D721Med (cell line): ENCODE measurements at regions not wholly inside any gene's neighbourhood (a gene's known extent, or its start where the extent isn't known, plus 50 kb on each side); places are given as distances from the start of the nearest gene placed in this dataset.
"Not testable (repeated sequence)": the region's sequence is repeated elsewhere in the genome, so short reads cannot be mapped to it uniquely, and the experiment has no call there.

Source experiments
- DNase-seq: peaks from one replicate; pipeline ENCODE4 v3.0.0; 2011; ENCODE audit warnings: low spot score; ENCODE audit not compliant: insufficient read length
- FAIRE-seq: peaks from 2 replicates; lab custom pipeline; 2011; peaks lifted over from hg19 to GRCh38; lab: Jason Lieb, UNC
- TF ChIP-seq, protein P1 (sequence below): IDR thresholded peaks from 2 replicates; pipeline ENCODE4 v1.5.1; 2012; ENCODE audit warnings: mild to moderate bottlenecking, control low read depth; ENCODE audit not compliant: insufficient read depth; ENCODE audit errors: missing control alignments

DNA sequence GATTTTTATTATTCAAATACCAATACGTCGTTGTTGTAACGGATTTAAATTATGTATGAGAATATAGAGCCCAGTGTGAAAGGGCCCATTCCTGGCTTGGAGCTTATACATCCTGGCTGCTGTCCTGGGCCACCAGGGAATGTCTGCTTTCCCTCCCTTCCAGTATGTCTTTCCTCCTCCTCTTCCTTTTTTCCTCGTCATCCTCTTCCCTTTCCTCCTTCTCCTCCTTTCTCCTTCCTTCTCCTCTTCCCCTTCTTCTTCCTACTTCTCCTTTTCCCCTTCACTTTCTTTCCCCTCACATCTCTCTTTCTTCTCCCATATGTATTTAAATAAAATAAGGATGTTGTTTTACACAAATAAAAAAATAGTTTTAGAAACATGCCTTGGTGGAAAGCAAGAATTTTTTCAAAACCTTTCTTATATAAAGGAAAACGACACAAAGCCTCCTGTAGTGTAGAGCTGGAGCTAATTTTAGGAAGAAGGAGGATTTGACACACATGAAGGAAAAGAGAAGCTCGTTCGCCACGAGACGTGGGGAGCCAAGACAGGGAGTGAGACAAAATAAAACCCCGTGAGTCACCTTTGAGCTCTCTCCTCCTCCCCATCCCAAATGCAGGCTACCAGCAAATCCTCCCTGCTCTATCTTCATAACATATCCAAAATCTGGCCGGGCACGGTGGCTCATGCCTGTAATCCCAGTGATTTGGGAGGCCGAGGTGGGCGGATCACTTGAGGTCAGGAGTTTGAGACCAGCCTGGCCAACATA is 301.1 kb upstream of the LYZL1 start:
- no peak for DNase-seq
- FAIRE-seq, result no peak
- TF ChIP-seq, protein P1, sequence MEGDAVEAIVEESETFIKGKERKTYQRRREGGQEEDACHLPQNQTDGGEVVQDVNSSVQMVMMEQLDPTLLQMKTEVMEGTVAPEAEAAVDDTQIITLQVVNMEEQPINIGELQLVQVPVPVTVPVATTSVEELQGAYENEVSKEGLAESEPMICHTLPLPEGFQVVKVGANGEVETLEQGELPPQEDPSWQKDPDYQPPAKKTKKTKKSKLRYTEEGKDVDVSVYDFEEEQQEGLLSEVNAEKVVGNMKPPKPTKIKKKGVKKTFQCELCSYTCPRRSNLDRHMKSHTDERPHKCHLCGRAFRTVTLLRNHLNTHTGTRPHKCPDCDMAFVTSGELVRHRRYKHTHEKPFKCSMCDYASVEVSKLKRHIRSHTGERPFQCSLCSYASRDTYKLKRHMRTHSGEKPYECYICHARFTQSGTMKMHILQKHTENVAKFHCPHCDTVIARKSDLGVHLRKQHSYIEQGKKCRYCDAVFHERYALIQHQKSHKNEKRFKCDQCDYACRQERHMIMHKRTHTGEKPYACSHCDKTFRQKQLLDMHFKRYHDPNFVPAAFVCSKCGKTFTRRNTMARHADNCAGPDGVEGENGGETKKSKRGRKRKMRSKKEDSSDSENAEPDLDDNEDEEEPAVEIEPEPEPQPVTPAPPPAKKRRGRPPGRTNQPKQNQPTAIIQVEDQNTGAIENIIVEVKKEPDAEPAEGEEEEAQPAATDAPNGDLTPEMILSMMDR, result no peak

DNA sequence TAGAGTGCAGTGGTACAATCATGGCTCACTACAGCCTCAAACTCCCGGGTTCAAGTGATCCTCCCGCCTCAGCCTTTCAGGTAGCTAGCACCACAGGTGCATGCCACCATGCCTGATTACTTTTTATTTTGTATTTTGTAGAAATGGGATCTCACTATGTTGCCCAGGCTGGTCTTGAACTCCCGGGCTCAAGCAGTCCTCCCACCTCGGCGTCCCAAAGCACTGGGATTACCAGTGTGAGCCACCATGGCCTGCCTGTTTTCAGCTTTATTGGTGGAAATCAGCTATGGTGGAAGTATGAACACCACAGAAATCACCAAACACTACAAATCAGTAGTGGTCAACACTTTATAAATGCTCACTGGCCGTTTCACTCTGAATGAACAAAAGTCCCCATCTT is 299.9 kb upstream of the LYZL1 start:
- DNase-seq, result no peak
- TF ChIP-seq, protein P1, result no peak
- FAIRE-seq, result no peak

DNA sequence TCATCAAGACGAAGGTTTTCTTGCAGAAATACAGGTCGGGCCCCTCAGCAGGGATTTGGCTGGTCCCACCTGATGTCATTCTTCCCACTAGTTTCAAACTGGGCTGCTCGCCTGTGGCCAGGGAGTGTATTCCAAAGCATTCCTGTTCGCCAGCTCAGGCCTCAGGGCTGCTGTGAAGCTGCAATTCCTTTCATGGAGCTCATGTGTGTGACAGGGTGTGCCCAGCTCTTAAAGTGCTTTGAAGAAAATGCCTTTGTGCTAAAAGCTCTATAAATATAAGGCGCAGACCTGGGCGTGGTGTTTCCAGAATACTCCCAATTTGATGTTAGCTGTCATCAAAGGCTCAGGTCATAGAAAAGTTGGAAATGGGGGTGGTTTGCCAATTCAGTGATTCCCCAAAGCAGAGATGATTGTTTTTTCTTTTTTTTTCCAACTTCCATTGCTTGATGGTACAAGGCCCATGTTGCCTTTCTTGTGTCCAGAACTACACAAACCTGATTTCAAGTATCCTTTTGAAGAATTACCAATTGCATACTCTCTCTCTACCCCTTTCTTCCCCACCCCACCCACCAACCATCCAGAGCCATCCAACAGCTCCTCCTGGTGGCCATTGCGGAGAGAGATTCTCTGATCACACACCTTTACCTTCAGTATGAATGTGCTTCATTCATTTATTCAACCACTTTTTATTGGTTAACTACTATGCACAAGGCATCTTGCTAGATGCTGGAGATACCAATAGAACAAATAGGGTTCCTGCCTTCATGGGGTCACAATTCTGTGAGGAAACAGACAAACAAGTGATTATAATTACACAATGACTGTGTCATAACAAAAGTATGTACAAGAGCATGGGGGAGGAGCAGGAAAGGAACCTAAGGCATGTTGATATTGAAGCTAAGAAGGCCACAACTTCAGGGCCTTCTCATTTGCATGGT is 297.3 kb upstream of the LYZL1 start:
- FAIRE-seq (peak; percentile 53), DNase-seq (peak; percentile 28)
- TF ChIP-seq, protein P1, result peak; percentile 72

DNA sequence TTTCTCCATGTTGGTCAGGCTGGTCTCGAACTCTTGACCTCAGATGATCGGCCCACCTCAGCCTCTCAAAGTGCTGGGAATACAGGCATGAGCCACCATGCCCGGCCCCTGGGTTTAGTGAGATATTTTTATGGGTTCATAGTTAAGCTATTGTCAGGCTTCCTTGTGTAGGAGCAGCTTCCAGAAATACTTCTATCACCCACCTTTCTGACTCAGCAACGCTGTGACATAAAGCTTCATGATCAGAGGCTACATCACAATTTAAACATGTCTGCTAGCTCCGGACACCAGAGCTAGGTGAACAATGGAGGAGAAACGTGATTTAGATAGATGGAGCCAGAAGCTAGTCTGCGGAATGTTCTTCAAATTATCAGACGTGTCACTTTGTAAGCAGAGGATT is 295.8 kb upstream of the LYZL1 start:
- DNase-seq, result no peak
- FAIRE-seq, result no peak
- TF ChIP-seq, protein P1, result no peak

DNA sequence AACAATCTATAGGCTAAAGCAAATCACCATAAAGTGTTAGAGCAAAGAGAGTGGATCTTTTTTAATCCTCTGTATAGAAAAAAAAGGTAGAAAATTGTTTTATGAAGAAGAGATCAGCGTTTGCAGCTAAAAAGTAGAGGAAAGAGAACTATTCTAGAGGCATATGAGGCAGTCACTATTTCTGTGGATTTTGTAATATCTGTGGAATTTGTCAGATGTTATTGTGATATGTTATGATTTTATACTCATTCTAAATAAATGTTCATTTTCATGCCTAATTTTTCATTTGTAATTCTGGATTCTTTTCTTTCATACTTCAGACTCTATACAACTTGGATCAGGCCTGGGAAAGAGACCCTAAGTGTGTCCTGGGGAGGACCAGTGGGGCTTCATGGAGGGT is 295.0 kb upstream of the LYZL1 start:
- DNase-seq (no peak), FAIRE-seq (no peak)
- TF ChIP-seq, protein P1, result no peak

DNA sequence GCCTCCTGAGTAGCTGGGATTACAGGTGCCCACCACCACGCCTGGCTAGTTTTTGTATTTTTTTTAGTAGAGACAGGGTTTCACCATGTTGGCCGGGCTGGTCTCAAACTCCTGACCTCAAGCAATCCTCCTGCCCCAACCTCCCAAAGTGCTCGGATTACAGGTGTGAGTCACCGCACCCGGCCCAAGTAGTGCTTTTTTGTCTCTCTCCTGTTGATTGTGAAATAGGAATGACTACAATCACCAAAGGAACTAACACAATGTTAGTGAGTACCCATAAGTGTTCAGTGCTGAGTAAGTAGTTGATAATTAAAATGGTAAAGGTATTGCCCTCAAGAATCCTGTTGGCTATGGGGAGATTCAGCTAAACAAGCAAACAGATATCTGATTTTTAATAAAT is 294.1 kb upstream of the LYZL1 start:
- DNase-seq, result not testable (repeated sequence)

DNA sequence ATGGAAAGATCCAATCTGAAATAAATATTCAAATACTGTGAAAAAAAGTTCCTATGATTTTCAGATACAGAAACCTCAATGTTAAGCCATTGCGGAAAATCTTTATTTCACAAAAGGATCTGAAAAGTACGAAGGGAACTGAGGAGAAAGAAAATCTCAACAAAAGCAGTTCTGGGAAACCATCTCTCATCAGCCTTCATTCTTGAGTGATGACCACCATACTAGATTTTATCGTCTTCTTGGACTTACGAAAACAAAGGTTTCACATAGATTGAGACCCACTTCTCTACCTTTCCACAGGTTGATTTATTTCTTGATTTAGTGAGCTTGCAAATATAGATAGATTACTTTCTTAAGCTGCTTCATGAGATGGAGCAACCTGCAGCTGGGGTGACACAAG is 293.4 kb upstream of the LYZL1 start:
- TF ChIP-seq, protein P1, result no peak
- no peak for FAIRE-seq
- no peak for DNase-seq

More for the DNA sequence above, 294.1 kb upstream of the LYZL1 start:
- FAIRE-seq, result not testable (repeated sequence)
